CD4-positive, CD25-positive, alpha-beta regulatory T cell (primary cell): ENCODE measurements at regions not wholly inside any gene's neighbourhood (a gene's known extent, or its start where the extent isn't known, plus 50 kb on each side); places are given as distances from the start of the nearest gene placed in this dataset.

Source experiments
- ATAC-seq, 2 donors: fragments of 150-1000 bp; cut with Tn5 transposase; one replicate each; pipeline ENCODE4 v1.10.0; 2021; ENCODE audit warnings: low read depth in 2 of 2, moderate number of reproducible peaks in 2 of 2, moderate library complexity in 1 of 2
- DNase-seq, 3 donors: peaks; one replicate each; pipeline versions ENCODE4 v3.0.0 to v3.0.0-alpha.2; 2012 to 2022; ENCODE audit warnings: mixed read lengths in 1 of 3
- H3K27ac ChIP-seq: one replicate; pipeline ENCODE4 v1.7.0; 2013; ENCODE audit warnings: mild to moderate bottlenecking, low read length; ENCODE audit not compliant: insufficient read depth, poor library complexity, severe bottlenecking
- H3K27me3 ChIP-seq: one replicate; pipeline ENCODE4 v1.7.0; 2013; ENCODE audit warnings: low read length; ENCODE audit not compliant: control insufficient read depth, insufficient read depth
- H3K36me3 ChIP-seq: one replicate; pipeline ENCODE4 v1.7.0; 2013; ENCODE audit warnings: mild to moderate bottlenecking, low read length, moderate library complexity; ENCODE audit not compliant: control insufficient read depth, insufficient read depth
- H3K4me1 ChIP-seq: 2 replicates; pipeline ENCODE4 v1.7.0; 2013; ENCODE audit warnings: mild to moderate bottlenecking, low read length; ENCODE audit not compliant: insufficient read depth, control insufficient read depth, poor library complexity, severe bottlenecking
- H3K4me3 ChIP-seq: one replicate; pipeline ENCODE4 v1.7.0; 2013; ENCODE audit warnings: low read depth, mild to moderate bottlenecking, low read length, moderate library complexity
- H3K9me3 ChIP-seq, 2 experiments: 1 replicate in 1 of 2; 2 replicates in 1 of 2; pipeline ENCODE4 v1.7.0; 2013; ENCODE audit warnings: low read length in 2 of 2, mild to moderate bottlenecking in 1 of 2, moderate library complexity in 1 of 2; ENCODE audit not compliant: control insufficient read depth in 2 of 2
- H3K27ac Mint-ChIP-seq, 3 donors: one replicate each; pipeline ENCODE4 v1.8.0; 2020 to 2022; ENCODE audit warnings: mild to moderate bottlenecking in 3 of 3, mixed read lengths in 3 of 3, moderate library complexity in 2 of 3
- H3K27me3 Mint-ChIP-seq: one replicate; pipeline ENCODE4 v1.8.0; 2022; ENCODE audit warnings: mild to moderate bottlenecking, mixed read lengths
- H3K36me3 Mint-ChIP-seq: one replicate; pipeline ENCODE4 v1.8.0; 2020; ENCODE audit warnings: mixed read lengths
- H3K4me1 Mint-ChIP-seq, 4 donors: one replicate each; pipeline ENCODE4 v1.8.0; 2020 to 2022; ENCODE audit warnings: mixed read lengths in 4 of 4, mild to moderate bottlenecking in 1 of 4
- H3K4me3 Mint-ChIP-seq, 4 donors: one replicate each; pipeline ENCODE4 v1.8.0; 2020 to 2022; ENCODE audit warnings: mild to moderate bottlenecking in 4 of 4, mixed read lengths in 4 of 4, moderate library complexity in 3 of 4
- H3K9me3 Mint-ChIP-seq, 7 donors: one replicate each; pipeline ENCODE4 v1.8.0; 2020 to 2022; ENCODE audit warnings: mixed read lengths in 7 of 7, mild to moderate bottlenecking in 3 of 7, moderate library complexity in 2 of 7

- ATAC-seq (no peak), DNase-seq (no peak)
- peaks cover 26% of the 10 kb centered on the region for H3K27me3 Mint-ChIP-seq
- no peak overlapping the region for H3K4me3 ChIP-seq
- H3K4me1 ChIP-seq, result no peaks in the 10 kb centered on the region
- H3K36me3 Mint-ChIP-seq, result no peaks in the 10 kb centered on the region
- H3K9me3 ChIP-seq, result no peaks in the 10 kb centered on the region
- H3K9me3 Mint-ChIP-seq, result peaks cover 0 to 4% (median 0%) of the 10 kb centered on the region in 7 donors
- H3K4me3 Mint-ChIP-seq, result no peak overlapping the region
- no peaks in the 10 kb centered on the region for H3K4me1 Mint-ChIP-seq
- no peaks in the 10 kb centered on the region for H3K36me3 ChIP-seq
- H3K27me3 ChIP-seq, result peaks cover 5% of the 10 kb centered on the region
- H3K27ac Mint-ChIP-seq, result no peak overlapping the region
- no peak overlapping the region for H3K27ac ChIP-seq
These were observed 162.6 kb downstream of the PMAIP1 start for GRCh38 chr18:60062396-60062795.

DNA sequence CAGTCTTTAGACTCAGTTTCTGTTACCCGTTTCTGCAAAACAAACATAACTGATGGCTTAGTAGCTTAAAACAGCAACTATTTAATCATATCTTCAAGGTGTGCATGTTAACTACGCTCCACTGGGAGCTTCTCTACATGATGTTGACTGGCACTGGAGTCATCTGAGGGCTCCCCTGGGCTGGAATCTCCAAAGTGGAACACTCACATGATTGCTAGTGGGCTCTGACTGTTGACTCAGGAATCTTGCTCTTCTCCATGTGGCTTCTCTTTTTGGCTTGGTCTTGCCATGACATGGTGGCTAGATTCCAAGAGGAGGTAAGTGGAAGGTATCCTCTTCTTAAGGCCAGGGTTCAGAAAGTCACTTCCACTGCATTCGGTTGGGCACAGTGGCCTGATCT lies 160.8 kb downstream of the PMAIP1 start:
- Histone ChIP-seq H3K9me3 (no peaks in the 10 kb centered on the region), H3K4me1 (no peaks in the 10 kb centered on the region), H3K27ac (no peak overlapping the region), H3K36me3 (no peaks in the 10 kb centered on the region), H3K27me3 (peaks cover 5% of the 10 kb centered on the region), H3K4me3 (no peak overlapping the region)
- no peak overlapping the region for H3K4me3 Mint-ChIP-seq
- no peaks in the 10 kb centered on the region for H3K36me3 Mint-ChIP-seq
- H3K27me3 Mint-ChIP-seq, result peaks cover 26% of the 10 kb centered on the region
- H3K27ac Mint-ChIP-seq, result no peak overlapping the region
- DNase-seq (no peak), ATAC-seq (no peak)
- H3K9me3 Mint-ChIP-seq, result peaks cover 0 to 4% (median 1%) of the 10 kb centered on the region in 7 donors
- H3K4me1 Mint-ChIP-seq, result no peaks in the 10 kb centered on the region

DNA sequence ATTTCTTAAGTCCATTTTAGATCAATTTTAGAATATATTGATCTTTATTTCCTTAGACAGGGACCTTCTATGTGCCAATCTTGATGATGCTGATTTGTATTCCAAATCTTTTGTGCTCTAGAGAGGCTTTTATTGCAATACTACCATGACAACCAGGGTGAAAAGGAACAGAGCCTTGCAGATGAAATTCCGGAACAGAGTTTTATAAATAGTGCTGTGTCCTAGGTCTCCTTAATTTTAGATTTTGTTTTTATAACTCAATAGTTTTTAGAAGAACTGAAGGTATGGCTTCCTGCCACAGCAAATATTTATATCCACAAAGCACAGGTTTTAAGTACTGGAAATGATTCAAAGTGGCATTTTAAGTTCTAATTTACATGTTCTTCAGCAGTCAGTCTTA lies 160.2 kb downstream of the PMAIP1 start:
- H3K27ac Mint-ChIP-seq, result no peak overlapping the region
- H3K9me3 ChIP-seq, result no peaks in the 10 kb centered on the region
- no peaks in the 10 kb centered on the region for H3K4me1 Mint-ChIP-seq
- H3K9me3 Mint-ChIP-seq, result peaks cover 0 to 4% (median 1%) of the 10 kb centered on the region in 7 donors
- no peaks in the 10 kb centered on the region for H3K4me1 ChIP-seq
- H3K27ac ChIP-seq, result no peak overlapping the region
- ATAC-seq (no peak), DNase-seq (no peak)
- H3K36me3 ChIP-seq, result no peaks in the 10 kb centered on the region
- H3K27me3 ChIP-seq, result peaks cover 5% of the 10 kb centered on the region
- H3K4me3 Mint-ChIP-seq, result no peak overlapping the region
- H3K4me3 ChIP-seq, result no peak overlapping the region
- no peaks in the 10 kb centered on the region for H3K36me3 Mint-ChIP-seq
- H3K27me3 Mint-ChIP-seq, result peaks cover 26% of the 10 kb centered on the region

DNA sequence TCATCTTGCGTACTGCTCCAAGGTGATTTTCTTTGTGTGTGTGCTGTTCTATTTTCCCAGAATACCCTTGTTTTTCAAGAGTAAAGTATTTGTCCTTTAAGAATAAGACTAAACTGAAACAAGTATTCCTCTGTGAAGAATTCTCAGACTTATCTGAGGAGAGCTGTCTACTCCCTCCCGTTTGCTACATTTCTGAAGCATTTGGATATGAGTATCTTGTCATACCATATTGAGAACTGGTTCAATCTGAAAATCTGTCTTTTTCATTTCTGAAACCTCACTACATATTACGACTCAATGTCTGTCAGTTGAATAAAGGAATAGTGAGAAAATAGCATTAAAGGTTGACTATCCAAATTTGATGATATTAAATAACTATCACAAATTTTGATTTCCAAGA lies 159.4 kb downstream of the PMAIP1 start:
- Histone ChIP-seq H3K4me3 (no peak overlapping the region), H3K9me3 (no peaks in the 10 kb centered on the region), H3K4me1 (no peaks in the 10 kb centered on the region), H3K27ac (no peak overlapping the region), H3K27me3 (peaks cover 3% of the 10 kb centered on the region), H3K36me3 (no peaks in the 10 kb centered on the region)
- H3K9me3 Mint-ChIP-seq, result peaks cover 0 to 3% (median 0%) of the 10 kb centered on the region in 7 donors
- ATAC-seq (no peak), DNase-seq (no peak)
- H3K4me1 Mint-ChIP-seq, result no peaks in the 10 kb centered on the region
- no peaks in the 10 kb centered on the region for H3K36me3 Mint-ChIP-seq
- H3K27ac Mint-ChIP-seq, result no peak overlapping the region
- no peak overlapping the region for H3K4me3 Mint-ChIP-seq
- peaks cover 21% of the 10 kb centered on the region for H3K27me3 Mint-ChIP-seq

DNA sequence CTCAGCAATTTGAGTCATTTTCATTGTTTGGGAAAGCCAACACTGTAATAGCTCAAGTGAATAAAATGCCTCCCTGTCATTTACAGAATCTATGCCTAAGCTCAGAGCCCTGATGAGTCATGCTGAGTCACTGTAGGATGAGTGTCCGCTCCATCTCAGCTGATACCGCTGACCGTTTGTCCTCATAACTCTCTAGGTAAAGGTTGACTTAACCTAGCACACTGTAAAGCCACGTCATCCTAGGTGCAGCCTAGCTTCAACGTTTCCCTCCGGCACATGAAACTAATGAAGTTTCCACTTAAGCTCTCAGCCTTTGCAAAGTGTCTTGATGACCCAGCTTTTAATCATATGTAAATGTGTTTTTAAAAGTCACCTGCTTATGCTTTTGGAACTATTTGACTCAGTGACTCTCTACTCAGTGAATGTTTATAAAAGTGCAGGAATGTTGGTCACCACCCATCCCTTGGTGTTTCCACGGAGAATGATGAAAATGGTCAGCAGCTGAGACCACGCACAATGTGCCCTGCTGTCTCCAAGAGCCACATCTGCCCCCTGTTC lies 154.0 kb downstream of the PMAIP1 start:
- H3K9me3 Mint-ChIP-seq, result peaks cover 0 to 4% (median 0%) of the 10 kb centered on the region in 7 donors

DNA sequence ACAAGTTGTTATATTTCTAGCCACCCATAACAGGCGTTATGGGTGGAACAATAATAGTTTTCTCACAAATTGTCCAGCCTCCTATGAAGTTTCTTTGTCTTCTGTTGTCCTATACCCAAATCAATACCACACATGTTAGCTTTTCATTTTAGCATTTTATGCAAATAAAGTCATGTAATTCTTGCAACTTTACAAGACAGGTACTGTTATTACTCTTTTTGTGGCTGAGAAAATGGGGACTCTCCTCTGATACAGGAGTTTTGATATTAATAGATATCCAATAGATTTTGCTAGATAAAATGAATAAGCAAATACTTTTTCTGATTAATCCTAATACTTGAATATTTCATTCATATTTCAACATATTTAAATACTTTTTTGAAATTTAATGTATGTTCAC lies 151.0 kb downstream of the PMAIP1 start:
- Mint-ChIP-seq H3K27me3 (peaks cover 18% of the 10 kb centered on the region), H3K36me3 (no peaks in the 10 kb centered on the region), H3K4me1 (no peaks in the 10 kb centered on the region), H3K4me3 (no peak overlapping the region), H3K27ac (no peak overlapping the region), H3K9me3 (peaks cover 0 to 2% (median 0%) of the 10 kb centered on the region in 7 donors)
- H3K27me3 ChIP-seq, result peaks cover 4% of the 10 kb centered on the region
- H3K36me3 ChIP-seq, result no peaks in the 10 kb centered on the region
- H3K9me3 ChIP-seq, result no peaks in the 10 kb centered on the region
- H3K4me1 ChIP-seq, result no peaks in the 10 kb centered on the region
- ATAC-seq (no peak), DNase-seq (no peak)
- H3K27ac ChIP-seq, result no peak overlapping the region
- no peak overlapping the region for H3K4me3 ChIP-seq

More for the DNA sequence above, 154.0 kb downstream of the PMAIP1 start:
- no peak for DNase-seq
- Mint-ChIP-seq H3K27me3 (peaks cover 18% of the 10 kb centered on the region), H3K36me3 (no peaks in the 10 kb centered on the region), H3K4me1 (no peaks in the 10 kb centered on the region), H3K27ac (no peak overlapping the region), H3K4me3 (no peak overlapping the region)
- H3K27ac ChIP-seq, result no peak overlapping the region
- no peaks in the 10 kb centered on the region for H3K4me1 ChIP-seq
- ATAC-seq, result no peak
- no peaks in the 10 kb centered on the region for H3K9me3 ChIP-seq
- peaks cover 2% of the 10 kb centered on the region for H3K27me3 ChIP-seq
- H3K4me3 ChIP-seq, result no peak overlapping the region
- no peaks in the 10 kb centered on the region for H3K36me3 ChIP-seq

DNA sequence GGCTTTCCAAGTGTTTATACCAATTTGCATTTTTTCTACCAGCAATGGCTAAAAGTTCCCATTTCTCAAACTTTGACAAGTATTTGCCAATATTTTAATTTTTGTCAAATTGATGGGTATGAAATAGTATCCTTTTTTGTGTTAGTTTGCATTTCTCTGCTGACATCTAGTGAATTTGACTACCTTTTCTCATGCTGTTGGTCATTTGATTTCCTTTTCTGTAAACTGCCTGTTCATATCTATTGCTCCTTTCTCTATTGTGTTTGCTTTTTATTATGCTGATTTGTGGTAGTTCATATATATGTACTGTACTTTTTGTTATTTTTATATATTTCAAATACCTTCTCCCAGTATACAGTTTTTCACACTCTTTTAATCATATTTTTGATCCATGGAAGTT lies 149.4 kb downstream of the PMAIP1 start:
- Histone ChIP-seq H3K4me1 (no peaks in the 10 kb centered on the region), H3K9me3 (no peaks in the 10 kb centered on the region), H3K4me3 (no peak overlapping the region), H3K27me3 (peaks cover 4% of the 10 kb centered on the region), H3K36me3 (no peaks in the 10 kb centered on the region), H3K27ac (no peak overlapping the region)
- no peak overlapping the region for H3K27ac Mint-ChIP-seq
- H3K4me1 Mint-ChIP-seq, result no peaks in the 10 kb centered on the region
- H3K9me3 Mint-ChIP-seq, result peaks cover 0 to 2% (median 0%) of the 10 kb centered on the region in 7 donors
- no peaks in the 10 kb centered on the region for H3K36me3 Mint-ChIP-seq
- no peak for DNase-seq
- H3K27me3 Mint-ChIP-seq, result peaks cover 18% of the 10 kb centered on the region
- no peak overlapping the region for H3K4me3 Mint-ChIP-seq
- no peak for ATAC-seq

- H3K4me3 ChIP-seq, result no peak overlapping the region
- Mint-ChIP-seq H3K27ac (no peak overlapping the region), H3K36me3 (no peaks in the 10 kb centered on the region), H3K4me1 (no peaks in the 10 kb centered on the region), H3K27me3 (peaks cover 10% of the 10 kb centered on the region), H3K4me3 (no peak overlapping the region), H3K9me3 (peaks cover 0 to 2% (median 0%) of the 10 kb centered on the region in 7 donors)
- no peaks in the 10 kb centered on the region for H3K36me3 ChIP-seq
- no peaks in the 10 kb centered on the region for H3K4me1 ChIP-seq
- no peaks in the 10 kb centered on the region for H3K9me3 ChIP-seq
- peaks cover 4% of the 10 kb centered on the region for H3K27me3 ChIP-seq
- H3K27ac ChIP-seq, result no peak overlapping the region
- ATAC-seq, result no peak
- DNase-seq, result no peak
These were observed 147.8 kb downstream of the PMAIP1 start for GRCh38 chr18:60047556-60047955.
